CD14-positive monocyte (primary cell): ENCODE measurements at regions not wholly inside any gene's neighbourhood (a gene's known extent, or its start where the extent isn't known, plus 50 kb on each side); places are given as distances from the start of the nearest gene placed in this dataset.

Experiments
- DNase-seq, 3 donors: peaks; one replicate each; pipeline ENCODE4 v3.0.0-alpha.2; 2011 to 2022
- H2AFZ ChIP-seq: 2 replicates; pipeline ENCODE4 v1.6.0; 2012; ENCODE audit warnings: mild to moderate bottlenecking, low read depth, low read length, inconsistent platforms; ENCODE audit not compliant: insufficient read depth, poor library complexity, severe bottlenecking
- H3K27ac ChIP-seq, 2 donors: 1 replicate in 1 of 2; 2 replicates in 1 of 2; pipeline ENCODE4 v1.5.1; 2012 to 2013; ENCODE audit warnings: low read length in 2 of 2, control low read depth in 1 of 2, inconsistent platforms in 1 of 2, low read depth in 1 of 2, mild to moderate bottlenecking in 1 of 2
- H3K27me3 ChIP-seq, 2 donors: one replicate each; pipeline versions ENCODE4 v1.6.0 to v1.6.1; 2011 to 2013; ENCODE audit warnings: low read length in 2 of 2; ENCODE audit not compliant: control insufficient read depth in 2 of 2, insufficient read depth in 2 of 2
- H3K36me3 ChIP-seq, 2 donors: replicated peaks in 1 of 2; 1 replicate in 1 of 2; 2 replicates in 1 of 2; pipeline versions ENCODE4 v1.5.1 to v1.6.1; 2012 to 2013; ENCODE audit warnings: low read length in 2 of 2, control low read depth in 1 of 2, inconsistent platforms in 1 of 2, mild to moderate bottlenecking in 1 of 2; ENCODE audit not compliant: insufficient read depth in 2 of 2, control insufficient read depth in 1 of 2
- H3K4me1 ChIP-seq, 2 donors: 1 replicate in 1 of 2; 2 replicates in 1 of 2; pipeline versions ENCODE4 v1.5.1 to v1.6.1; 2012 to 2013; ENCODE audit warnings: low read length in 2 of 2, control low read depth in 1 of 2, inconsistent platforms in 1 of 2, mild to moderate bottlenecking in 1 of 2, moderate library complexity in 1 of 2; ENCODE audit not compliant: insufficient read depth in 2 of 2, control insufficient read depth in 1 of 2
- H3K4me2 ChIP-seq: replicated peaks from 2 replicates; pipeline ENCODE3; 2012; ENCODE audit warnings: low read length, moderate library complexity, mild to moderate bottlenecking; ENCODE audit not compliant: poor library complexity, severe bottlenecking; ENCODE audit errors: extremely low read depth
- H3K4me3 ChIP-seq, 3 experiments: fragments of 200-600 bp in 1 of 3; sonication (generic) in 1 of 3; replicated peaks in 1 of 3; 1 replicate in 2 of 3; 2 replicates in 1 of 3; pipeline ENCODE4 v1.5.1; 2011 to 2013; ENCODE audit warnings: low read length in 3 of 3, mild to moderate bottlenecking in 3 of 3, control low read depth in 2 of 3, low read depth in 2 of 3, inconsistent platforms in 1 of 3, moderate library complexity in 1 of 3
- H3K79me2 ChIP-seq: 2 replicates; pipeline ENCODE4 v1.6.0; 2012; ENCODE audit warnings: mild to moderate bottlenecking, control low read depth, inconsistent platforms, low read length, moderate library complexity; ENCODE audit not compliant: insufficient read depth
- H3K9ac ChIP-seq: 2 replicates; pipeline ENCODE4 v1.6.0; 2017; ENCODE audit warnings: low read length, mild to moderate bottlenecking; ENCODE audit not compliant: insufficient read depth, poor library complexity, severe bottlenecking
- H3K9me3 ChIP-seq, 2 donors: replicated peaks in 1 of 2; 1 replicate in 1 of 2; 2 replicates in 1 of 2; pipeline versions ENCODE4 v1.5.1 to v1.6.1; 2012 to 2013; ENCODE audit warnings: low read length in 2 of 2, control low read depth in 1 of 2; ENCODE audit not compliant: control insufficient read depth in 1 of 2, insufficient read depth in 1 of 2
- H4K20me1 ChIP-seq: 2 replicates; pipeline ENCODE4 v1.6.0; 2012; ENCODE audit warnings: mild to moderate bottlenecking, low read length, control low read depth, moderate library complexity; ENCODE audit not compliant: insufficient read depth
- H3K27ac Mint-ChIP-seq, 7 donors: one replicate each; pipeline ENCODE4 v1.8.0; 2020; ENCODE audit warnings: mild to moderate bottlenecking in 7 of 7, mixed read lengths in 7 of 7, moderate library complexity in 6 of 7, inconsistent platforms in 2 of 7
- H3K27me3 Mint-ChIP-seq, 3 donors: one replicate each; pipeline ENCODE4 v1.8.0; 2021 to 2022; ENCODE audit warnings: low read depth in 3 of 3, mild to moderate bottlenecking in 3 of 3, mixed read lengths in 3 of 3, moderate library complexity in 3 of 3, inconsistent platforms in 1 of 3
- H3K36me3 Mint-ChIP-seq, 2 donors: one replicate each; pipeline ENCODE4 v1.8.0; 2020; ENCODE audit warnings: mixed read lengths in 2 of 2, inconsistent platforms in 1 of 2, mild to moderate bottlenecking in 1 of 2
- H3K4me1 Mint-ChIP-seq: one replicate; pipeline ENCODE4 v1.8.0; 2020; ENCODE audit warnings: mild to moderate bottlenecking, mixed read lengths
- H3K4me3 Mint-ChIP-seq, 2 donors: one replicate each; pipeline ENCODE4 v1.8.0; 2020; ENCODE audit warnings: mild to moderate bottlenecking in 2 of 2, mixed read lengths in 2 of 2, moderate library complexity in 1 of 2
- H3K9me3 Mint-ChIP-seq, 7 donors: one replicate each; pipeline ENCODE4 v1.8.0; 2020 to 2022; ENCODE audit warnings: mixed read lengths in 7 of 7, mild to moderate bottlenecking in 6 of 7, moderate library complexity in 6 of 7, inconsistent platforms in 2 of 7
- WGBS: methylation state at CpG from one replicate; pipeline ENCODE4 v1.1.5; 2013; ENCODE audit warnings: missing lambda C conversion rate; ENCODE audit not compliant: insufficient coverage; 5-methylcytosine and 5-hydroxymethylcytosine counted together
- intact Hi-C, 2 donors: fragments of 100-400 bp; cut with micrococcal nuclease; formaldehyde crosslinking; loops; one replicate each; pipeline versions ENCODE4 v1.15.0 to v1.15.1; 2023
- TF ChIP-seq, protein P1 (sequence below): fragments of 200-600 bp; IDR thresholded peaks from one replicate; pipeline ENCODE4 v1.8.0; 2022; ENCODE audit warnings: antibody characterized with exemption, mild to moderate bottlenecking

GRCh38 chr7:114860206-114860605 is 61.7 kb upstream of the MDFIC start:
- no peak overlapping the region for H3K4me2 ChIP-seq
- intact Hi-C loops, result loop anchor here in 1 of 2 donors (10.0 kb wide), 1 partner anchor 355 kb away; no protein-coding TSS in a partner anchor
- H3K27me3 ChIP-seq, result no peaks in the 10 kb centered on the region
- no peaks in the 10 kb centered on the region for H4K20me1 ChIP-seq
- Mint-ChIP-seq H3K4me3 (no peak overlapping the region), H3K36me3 (no peaks in the 10 kb centered on the region), H3K27me3 (no peaks in the 10 kb centered on the region), H3K27ac (no peak overlapping the region), H3K4me1 (no peaks in the 10 kb centered on the region), H3K9me3 (no peaks in the 10 kb centered on the region)
- no CpG with 5 or more reads among the region's 2 CpGs for WGBS
- no peak overlapping the region for H2AFZ ChIP-seq
- H3K4me3 ChIP-seq, result no peak overlapping the region
- H3K4me1 ChIP-seq, result no peaks in the 10 kb centered on the region
- DNase-seq, result no peak
- TF ChIP-seq, protein P1, sequence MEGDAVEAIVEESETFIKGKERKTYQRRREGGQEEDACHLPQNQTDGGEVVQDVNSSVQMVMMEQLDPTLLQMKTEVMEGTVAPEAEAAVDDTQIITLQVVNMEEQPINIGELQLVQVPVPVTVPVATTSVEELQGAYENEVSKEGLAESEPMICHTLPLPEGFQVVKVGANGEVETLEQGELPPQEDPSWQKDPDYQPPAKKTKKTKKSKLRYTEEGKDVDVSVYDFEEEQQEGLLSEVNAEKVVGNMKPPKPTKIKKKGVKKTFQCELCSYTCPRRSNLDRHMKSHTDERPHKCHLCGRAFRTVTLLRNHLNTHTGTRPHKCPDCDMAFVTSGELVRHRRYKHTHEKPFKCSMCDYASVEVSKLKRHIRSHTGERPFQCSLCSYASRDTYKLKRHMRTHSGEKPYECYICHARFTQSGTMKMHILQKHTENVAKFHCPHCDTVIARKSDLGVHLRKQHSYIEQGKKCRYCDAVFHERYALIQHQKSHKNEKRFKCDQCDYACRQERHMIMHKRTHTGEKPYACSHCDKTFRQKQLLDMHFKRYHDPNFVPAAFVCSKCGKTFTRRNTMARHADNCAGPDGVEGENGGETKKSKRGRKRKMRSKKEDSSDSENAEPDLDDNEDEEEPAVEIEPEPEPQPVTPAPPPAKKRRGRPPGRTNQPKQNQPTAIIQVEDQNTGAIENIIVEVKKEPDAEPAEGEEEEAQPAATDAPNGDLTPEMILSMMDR, result no peak
- no peaks in the 10 kb centered on the region for H3K9me3 ChIP-seq
- no peaks in the 10 kb centered on the region for H3K79me2 ChIP-seq
- no peak overlapping the region for H3K9ac ChIP-seq
- H3K27ac ChIP-seq, result no peak overlapping the region
- H3K36me3 ChIP-seq, result no peaks in the 10 kb centered on the region

DNA sequence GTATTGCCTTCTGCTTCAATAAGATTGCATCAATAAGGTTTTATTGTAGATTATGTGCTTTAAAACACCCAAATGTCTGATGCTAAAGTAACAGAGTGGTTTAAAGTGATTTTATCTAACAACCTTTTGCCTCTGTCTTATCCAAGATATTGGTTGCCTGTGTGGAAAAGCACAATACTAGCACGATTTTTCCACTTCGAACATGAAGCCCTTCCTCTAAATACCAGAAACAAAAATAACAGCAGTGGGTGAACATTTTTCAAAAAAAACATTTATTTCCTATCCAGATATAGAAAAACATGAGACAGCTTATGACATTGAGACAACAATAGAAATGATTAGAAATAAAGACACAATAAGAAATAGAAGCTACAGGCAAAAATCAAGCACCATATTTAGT is 59.5 kb upstream of the MDFIC start:
- H4K20me1 ChIP-seq, result no peaks in the 10 kb centered on the region
- H2AFZ ChIP-seq, result no peak overlapping the region
- no peak for DNase-seq
- Mint-ChIP-seq H3K27ac (no peak overlapping the region), H3K4me3 (no peak overlapping the region), H3K4me1 (no peaks in the 10 kb centered on the region), H3K9me3 (no peaks in the 10 kb centered on the region), H3K36me3 (no peaks in the 10 kb centered on the region), H3K27me3 (no peaks in the 10 kb centered on the region)
- no peaks in the 10 kb centered on the region for H3K27me3 ChIP-seq
- no peak overlapping the region for H3K27ac ChIP-seq
- no peaks in the 10 kb centered on the region for H3K9me3 ChIP-seq
- intact Hi-C loops, result loop anchor here in 1 of 2 donors (10.0 kb wide), 1 partner anchor 352 kb away; no protein-coding TSS in a partner anchor
- whole genome bisulfite sequencing, result no CpG with 5 or more reads among the region's 2 CpGs
- H3K4me3 ChIP-seq, result no peak overlapping the region
- no peaks in the 10 kb centered on the region for H3K79me2 ChIP-seq
- no peaks in the 10 kb centered on the region for H3K4me1 ChIP-seq
- no peak overlapping the region for H3K4me2 ChIP-seq
- TF ChIP-seq, protein P1, result no peak
- H3K9ac ChIP-seq, result no peak overlapping the region
- no peaks in the 10 kb centered on the region for H3K36me3 ChIP-seq
